K562 (cell line): ENCODE measurements at regions not wholly inside any gene's neighbourhood (a gene's known extent, or its start where the extent isn't known, plus 50 kb on each side); places are given as distances from the start of the nearest gene placed in this dataset.

ENCODE experiments used
- ATAC-seq: fragments of 200-7000 bp; cut with Tn5 transposase; 3 replicates; pipeline ENCODE4 v1.9.1; 2020; ENCODE audit warnings: moderate library complexity
- BruUV-seq: library from RNA; stranded (reverse); fragments of 400-500 nt; replicated peaks from 2 replicates; lab custom pipeline; 2021; lab: Mats Ljungman, UMichigan
- CTCF ChIA-PET: fragments of 300-600 bp; formaldehyde crosslinking; extraction: SDS; loops from one replicate; lab custom pipeline; 2021; ENCODE audit warnings: low intra/inter-chr PET ratio; lab: Yijun Ruan, JAX
- POLR2A ChIA-PET: fragments of 300-600, 350-650 bp; sonication (Branson Sonifier 250); formaldehyde crosslinking; extraction: SDS; loops from one replicate; lab custom pipeline; 2021; ENCODE audit warnings: antibody characterized with exemption, inconsistent platforms; lab: Yijun Ruan, JAX
- DNase-seq, 4 experiments: peaks; one replicate each; pipeline versions ENCODE4 v3.0.0 to v3.0.0-alpha.2; 2011 to 2018; ENCODE audit warnings: low spot score in 3 of 4, mixed read lengths in 3 of 4; ENCODE audit errors: extremely low read depth in 1 of 4
- FAIRE-seq: peaks from 2 replicates; lab custom pipeline; 2011; peaks lifted over from hg19 to GRCh38; lab: Jason Lieb, UNC
- H2AFZ ChIP-seq: 2 replicates; pipeline ENCODE4 v1.6.0; 2011; ENCODE audit warnings: low read depth, low read length, control low read depth, inconsistent platforms
- H3K27ac ChIP-seq: fragments of 200-600 bp; 3 replicates; pipeline ENCODE4 v1.8.0; 2011; ENCODE audit warnings: low read depth, mild to moderate bottlenecking, control low read depth, inconsistent platforms, low read length, moderate library complexity, mixed read lengths; ENCODE audit errors: extremely low read depth
- H3K27me3 ChIP-seq, 2 experiments: fragments of 300-600 bp in 1 of 2; 2 replicates in 1 of 2; 3 replicates in 1 of 2; pipeline versions ENCODE4 v1.6.0 to v1.8.0; 2011; ENCODE audit warnings: inconsistent platforms in 2 of 2, low read length in 2 of 2, mild to moderate bottlenecking in 1 of 2, mixed read lengths in 1 of 2, moderate library complexity in 1 of 2; ENCODE audit not compliant: control insufficient read depth in 2 of 2, insufficient read depth in 2 of 2
- H3K36me3 ChIP-seq: fragments of 300-600 bp; 3 replicates; pipeline ENCODE4 v1.8.0; 2011; ENCODE audit warnings: mild to moderate bottlenecking, low read length, inconsistent platforms; ENCODE audit not compliant: control insufficient read depth, insufficient read depth
- H3K4me1 ChIP-seq, 2 experiments: fragments of 200-600 bp in 1 of 2; replicated peaks in 1 of 2; 2 replicates in 1 of 2; 3 replicates in 1 of 2; pipeline versions ENCODE4 v1.5.1 to v1.8.0; 2011; ENCODE audit warnings: inconsistent platforms in 2 of 2, low read length in 2 of 2, mild to moderate bottlenecking in 1 of 2, mixed read lengths in 1 of 2, moderate library complexity in 1 of 2; ENCODE audit not compliant: control insufficient read depth in 2 of 2, insufficient read depth in 2 of 2
- H3K4me2 ChIP-seq: 2 replicates; pipeline ENCODE4 v1.6.1; 2011; ENCODE audit warnings: low read length, control low read depth, inconsistent platforms, mixed read lengths; ENCODE audit not compliant: insufficient read depth
- H3K4me3 ChIP-seq: fragments of 200-600 bp; sonication (generic), shearing (Covaris generic); 2 replicates; pipeline ENCODE4 v1.5.1; 2016; ENCODE audit warnings: control low read depth, inconsistent platforms
- H3K79me2 ChIP-seq: fragments of 200-600 bp; 3 replicates; pipeline ENCODE4 v1.8.0; 2011; ENCODE audit warnings: low read length, inconsistent platforms; ENCODE audit not compliant: control insufficient read depth, insufficient read depth
- H3K9ac ChIP-seq, 2 experiments: 2 replicates each; pipeline versions ENCODE4 v1.6.0 to v1.6.1; 2011; ENCODE audit warnings: low read depth in 2 of 2, low read length in 2 of 2, control low read depth in 1 of 2, inconsistent platforms in 1 of 2, mild to moderate bottlenecking in 1 of 2, mixed read lengths in 1 of 2; ENCODE audit not compliant: insufficient read depth in 1 of 2
- H3K9me1 ChIP-seq: one replicate; pipeline ENCODE4 v1.6.0; 2011; ENCODE audit warnings: inconsistent platforms, mild to moderate bottlenecking, low read length, moderate library complexity; ENCODE audit not compliant: control insufficient read depth, insufficient read depth
- H3K9me3 ChIP-seq: replicated peaks from 2 replicates; pipeline ENCODE4 v1.5.1; 2011; ENCODE audit warnings: low read depth, low read length, inconsistent platforms; ENCODE audit not compliant: control insufficient read depth, insufficient read depth
- H4K20me1 ChIP-seq: replicated peaks from 2 replicates; pipeline ENCODE4 v1.6.1; 2011; ENCODE audit warnings: low read length, inconsistent platforms, mixed read lengths; ENCODE audit not compliant: control insufficient read depth, insufficient read depth
- CCNT2 ChIP-seq: IDR thresholded peaks from 2 replicates; pipeline ENCODE4 v1.6.1; 2011; ENCODE audit warnings: borderline replicate concordance, low read depth, mild to moderate bottlenecking, moderate library complexity, mixed read lengths, low read length; ENCODE audit not compliant: insufficient read length; ENCODE audit errors: extremely low read depth
- CREB5 ChIP-seq: fragments of 250-450 bp; sonication (Bioruptor Pico); IDR thresholded peaks from 2 replicates; pipeline ENCODE4 v1.5.0; 2020; ENCODE audit warnings: mild to moderate bottlenecking
- CREBBP ChIP-seq: IDR thresholded peaks from one replicate; pipeline ENCODE4 v1.6.1; 2012; ENCODE audit warnings: low read depth, mild to moderate bottlenecking, control low read depth, inconsistent platforms, low read length
- E2F1 ChIP-seq: sonication (generic); formaldehyde crosslinking; IDR thresholded peaks from 2 replicates; pipeline ENCODE4 v1.8.1; 2023; ENCODE audit warnings: mild to moderate bottlenecking, missing genetic modification reagents, moderate library complexity
- SLC30A9 ChIP-seq: fragments of 250-450 bp; sonication (Bioruptor Pico); IDR thresholded peaks from 2 replicates; pipeline ENCODE4 v1.8.0; 2022; ENCODE audit warnings: mild to moderate bottlenecking, moderate library complexity
- SRSF1 ChIP-seq: fragments of 200-400 bp; formaldehyde crosslinking; IDR thresholded peaks from 2 replicates; pipeline ENCODE4 v1.6.1; 2017; ENCODE audit warnings: mild to moderate bottlenecking, low read depth, low read length, moderate library complexity
- ZNF444 ChIP-seq: fragments of 250-450 bp; sonication (Bioruptor Pico); IDR thresholded peaks from 2 replicates; pipeline ENCODE4 v1.4.0; 2020; ENCODE audit warnings: mild to moderate bottlenecking, moderate library complexity
- WGBS: fragments of 100-300 bp; shearing (Covaris generic); methylation state at CpG from one replicate; pipeline ENCODE4 v1.1.6; 2016; ENCODE audit warnings: low coverage, mixed read lengths; ENCODE audit not compliant: insufficient coverage; ENCODE audit errors: missing lambda C conversion rate; 5-methylcytosine and 5-hydroxymethylcytosine counted together
- in situ Hi-C: fragments of 300-500 bp; cut with MboI; formaldehyde crosslinking; loops from 4 replicates; pipeline ENCODE4 v1.15.0; 2018; ENCODE audit warnings: inconsistent platforms, mixed read lengths
- intact Hi-C: fragments of 100-400 bp; cut with micrococcal nuclease; formaldehyde crosslinking; loops from 2 replicates; pipeline ENCODE4 v1.14.2; 2022

GRCh38 chr5:93891491-93892480, 150.4 kb upstream of the POU5F2 start:
- no TSS peak for BruUV-seq
- Histone ChIP-seq H3K36me3 (no peaks in the 10 kb centered on the region), H3K9ac (no peak overlapping the region), H3K4me3 (no peak overlapping the region), H3K4me1 (no peaks in the 10 kb centered on the region), H3K27me3 (no peaks in the 10 kb centered on the region), H3K27ac (no peak overlapping the region), H3K4me2 (no peak overlapping the region), H3K9me3 (no peaks in the 10 kb centered on the region), H4K20me1 (no peaks in the 10 kb centered on the region), H3K9me1 (no peaks in the 10 kb centered on the region), H2AFZ (no peak overlapping the region), H3K79me2 (no peaks in the 10 kb centered on the region)
- ATAC-seq (no peak), DNase-seq (no peak), FAIRE-seq (no peak)
- in situ Hi-C loops (no loop called here), intact Hi-C loops (no loop called here)
- 1% methylated on average over 4 of the region's 4 CpGs for WGBS
- POLR2A ChIA-PET, result no interaction called here
- TF ChIP-seq CCNT2, result no peak
- CTCF ChIA-PET, result no interaction called here

GRCh38 chr5:93890657-93891056, 149.3 kb upstream of the POU5F2 start:
- CTCF ChIA-PET, result no interaction called here
- Histone ChIP-seq H3K4me1 (no peaks in the 10 kb centered on the region), H3K27ac (no peak overlapping the region), H2AFZ (no peak overlapping the region), H3K9ac (no peak overlapping the region), H4K20me1 (no peaks in the 10 kb centered on the region), H3K27me3 (no peaks in the 10 kb centered on the region), H3K36me3 (no peaks in the 10 kb centered on the region), H3K4me3 (no peak overlapping the region), H3K79me2 (no peaks in the 10 kb centered on the region), H3K9me3 (no peaks in the 10 kb centered on the region), H3K4me2 (no peak overlapping the region), H3K9me1 (no peaks in the 10 kb centered on the region)
- ATAC-seq (no peak), FAIRE-seq (no peak), DNase-seq (no peak)
- intact Hi-C loops, result no loop called here
- in situ Hi-C loops, result no loop called here
- 0% methylated on average over 4 of the region's 4 CpGs for WGBS
- no TSS peak for BruUV-seq
- POLR2A ChIA-PET, result no interaction called here
- TF ChIP-seq SRSF1 (no peak), ZNF444 (CRISPR knock-in tag) (no peak), E2F1 (CRISPR knock-in tag) (no peak), SLC30A9 (CRISPR knock-in tag) (no peak), CREBBP (no peak), CREB5 (no peak)
